H9 (cell line): ENCODE measurements at regions not wholly inside any gene's neighbourhood (a gene's known extent, or its start where the extent isn't known, plus 50 kb on each side); places are given as distances from the start of the nearest gene placed in this dataset.

Source experiments
- DNase-seq: peaks from one replicate; pipeline ENCODE4 v3.0.0-alpha.2; 2017
- H2AFZ ChIP-seq: one replicate; pipeline ENCODE4 v1.6.1; 2013; ENCODE audit warnings: mild to moderate bottlenecking, low read length, control low read depth, moderate library complexity
- H2AK5ac ChIP-seq: 2 replicates; pipeline ENCODE4 v1.6.1; 2013; ENCODE audit warnings: low read length, control low read depth, mixed read lengths; ENCODE audit not compliant: insufficient read length
- H2BK120ac ChIP-seq: one replicate; pipeline ENCODE4 v1.6.1; 2013; ENCODE audit warnings: low read depth, mild to moderate bottlenecking, low read length, control low read depth, inconsistent platforms; ENCODE audit not compliant: poor library complexity, severe bottlenecking
- H2BK12ac ChIP-seq: 2 replicates; pipeline ENCODE4 v1.6.1; 2013; ENCODE audit warnings: low read length, control low read depth, mixed read lengths, low read depth; ENCODE audit not compliant: insufficient read length
- H2BK15ac ChIP-seq: 2 replicates; pipeline ENCODE4 v1.6.1; 2013; ENCODE audit warnings: low read depth, low read length, control low read depth
- H2BK20ac ChIP-seq: one replicate; pipeline ENCODE4 v1.6.1; 2013; ENCODE audit warnings: low read depth, mild to moderate bottlenecking, low read length, control low read depth, inconsistent platforms; ENCODE audit not compliant: poor library complexity, severe bottlenecking
- H2BK5ac ChIP-seq: 2 replicates; pipeline ENCODE4 v1.6.1; 2013; ENCODE audit warnings: low read length, control low read depth, mixed read lengths; ENCODE audit not compliant: insufficient read length
- H3K14ac ChIP-seq: 2 replicates; pipeline ENCODE4 v1.6.1; 2013; ENCODE audit warnings: low read length, control low read depth; ENCODE audit not compliant: insufficient read depth
- H3K18ac ChIP-seq: 2 replicates; pipeline ENCODE4 v1.6.1; 2013; ENCODE audit warnings: low read depth, mild to moderate bottlenecking, mixed read lengths, low read length, control low read depth; ENCODE audit not compliant: insufficient read length
- H3K23ac ChIP-seq: 2 replicates; pipeline ENCODE4 v1.6.1; 2013; ENCODE audit warnings: low read length, control low read depth, mixed read lengths, low read depth; ENCODE audit not compliant: insufficient read length
- H3K23me2 ChIP-seq: 2 replicates; pipeline ENCODE4 v1.6.1; 2013; ENCODE audit warnings: low read depth, mild to moderate bottlenecking, mixed read lengths, low read length, control low read depth; ENCODE audit not compliant: insufficient read length, poor library complexity, severe bottlenecking
- H3K27ac ChIP-seq: 2 replicates; pipeline ENCODE4 v1.5.1; 2013; ENCODE audit warnings: low read length, control low read depth, mixed read lengths, low read depth; ENCODE audit not compliant: insufficient read length
- H3K27me3 ChIP-seq: 2 replicates; pipeline ENCODE4 v1.6.1; 2013; ENCODE audit warnings: low read length, control low read depth, inconsistent platforms; ENCODE audit not compliant: insufficient read depth
- H3K4ac ChIP-seq: 2 replicates; pipeline ENCODE4 v1.6.1; 2013; ENCODE audit warnings: low read depth, mild to moderate bottlenecking, control low read depth, inconsistent platforms, low read length, moderate library complexity
- H3K4me1 ChIP-seq: 2 replicates; pipeline ENCODE4 v1.6.1; 2013; ENCODE audit warnings: low read length, control low read depth, inconsistent platforms; ENCODE audit not compliant: insufficient read depth
- H3K4me2 ChIP-seq: 2 replicates; pipeline ENCODE4 v1.6.1; 2013; ENCODE audit warnings: low read length, control low read depth, mixed read lengths; ENCODE audit not compliant: insufficient read length, insufficient read depth
- H3K56ac ChIP-seq: 2 replicates; pipeline ENCODE4 v1.6.1; 2013; ENCODE audit warnings: low read depth, mild to moderate bottlenecking, mixed read lengths, low read length, control low read depth; ENCODE audit not compliant: insufficient read length
- H3K79me1 ChIP-seq: 2 replicates; pipeline ENCODE4 v1.6.1; 2013; ENCODE audit warnings: low read depth, mild to moderate bottlenecking, moderate library complexity, low read length, control low read depth, inconsistent platforms; ENCODE audit not compliant: insufficient read depth, poor library complexity, severe bottlenecking
- H3K79me2 ChIP-seq: 2 replicates; pipeline ENCODE4 v1.6.1; 2013; ENCODE audit warnings: low read length, control low read depth, inconsistent platforms; ENCODE audit not compliant: insufficient read depth
- H3K9ac ChIP-seq: 2 replicates; pipeline ENCODE4 v1.6.1; 2013; ENCODE audit warnings: low read length, control low read depth, mixed read lengths; ENCODE audit not compliant: insufficient read length; ENCODE audit errors: extremely low read depth
- H3K9me3 ChIP-seq: one replicate; pipeline ENCODE4 v1.6.1; 2013; ENCODE audit warnings: low read depth, low read length, inconsistent platforms; ENCODE audit not compliant: control insufficient read depth
- H3T11ph ChIP-seq: one replicate; pipeline ENCODE4 v1.6.1; 2013; ENCODE audit warnings: mild to moderate bottlenecking, low read length, control low read depth, inconsistent platforms
- H4K20me1 ChIP-seq: one replicate; pipeline ENCODE4 v1.6.1; 2013; ENCODE audit not compliant: control insufficient read depth, insufficient read length, insufficient read depth
- H4K5ac ChIP-seq: 2 replicates; pipeline ENCODE4 v1.6.1; 2013; ENCODE audit warnings: low read depth, mild to moderate bottlenecking, mixed read lengths, low read length, control low read depth; ENCODE audit not compliant: insufficient read length
- H4K8ac ChIP-seq: replicated peaks from 2 replicates; pipeline ENCODE4 v1.6.1; 2013; ENCODE audit warnings: low read length, control low read depth, mixed read lengths, low read depth; ENCODE audit not compliant: insufficient read length
- H4K91ac ChIP-seq: 2 replicates; pipeline ENCODE4 v1.6.1; 2013; ENCODE audit warnings: low read depth, mild to moderate bottlenecking, moderate library complexity, mixed read lengths, low read length, control low read depth; ENCODE audit not compliant: insufficient read length
- H3K27ac Mint-ChIP-seq, 3 experiments: 2 replicates in 2 of 3; 3 replicates in 1 of 3; pipeline ENCODE4 v1.8.0; 2020 to 2021; ENCODE audit warnings: mixed read lengths in 3 of 3, mild to moderate bottlenecking in 1 of 3, moderate library complexity in 1 of 3
- H3K27me3 Mint-ChIP-seq: 2 replicates; pipeline ENCODE4 v1.8.0; 2021; ENCODE audit warnings: low read depth, mild to moderate bottlenecking, moderate library complexity, mixed read lengths
- H3K36me3 Mint-ChIP-seq, 3 experiments: 2 replicates in 2 of 3; 3 replicates in 1 of 3; pipeline ENCODE4 v1.8.0; 2020 to 2021; ENCODE audit warnings: low read depth in 3 of 3, mixed read lengths in 3 of 3; ENCODE audit not compliant: insufficient read depth in 1 of 3
- H3K4me1 Mint-ChIP-seq, 2 experiments: 2 replicates each; pipeline ENCODE4 v1.8.0; 2020; ENCODE audit warnings: mixed read lengths in 2 of 2
- H3K4me3 Mint-ChIP-seq, 2 experiments: 2 replicates in 1 of 2; 3 replicates in 1 of 2; pipeline ENCODE4 v1.8.0; 2020 to 2021; ENCODE audit warnings: mild to moderate bottlenecking in 2 of 2, mixed read lengths in 2 of 2, moderate library complexity in 1 of 2
- H3K9me3 Mint-ChIP-seq, 2 experiments: 2 replicates in 1 of 2; 3 replicates in 1 of 2; pipeline ENCODE4 v1.8.0; 2020; ENCODE audit warnings: mild to moderate bottlenecking in 2 of 2, mixed read lengths in 2 of 2, moderate library complexity in 1 of 2
- CTCF ChIP-seq: fragments of 200-600 bp; sonication (generic); conservative IDR thresholded peaks from 3 replicates; pipeline ENCODE4 v1.8.0; 2021; ENCODE audit warnings: antibody characterized with exemption, mild to moderate bottlenecking
- WGBS: extraction: QIAGEN DNeasy Blood & Tissue Kit; methylation state at CpG from one replicate; pipeline ENCODE4 v1.1.7; 2013; ENCODE audit warnings: missing lambda C conversion rate, low lambda C conversion rate, mixed read lengths; ENCODE audit not compliant: insufficient read length; ENCODE audit errors: extremely low coverage; 5-methylcytosine and 5-hydroxymethylcytosine counted together

GRCh38 chr2:156958374-156958773 is 299.1 kb upstream of the GALNT5 start:
- peaks cover 17 to 18% of the 10 kb centered on the region in 2 experiments for H3K9me3 Mint-ChIP-seq
- Histone ChIP-seq H4K91ac (no peak overlapping the region), H3T11ph (no peak overlapping the region), H2BK5ac (no peak overlapping the region), H3K23me2 (no peaks in the 10 kb centered on the region), H2BK20ac (no peak overlapping the region), H4K20me1 (no peaks in the 10 kb centered on the region), H3K18ac (no peak overlapping the region), H3K9ac (no peak overlapping the region), H3K4ac (no peak overlapping the region), H3K4me1 (no peaks in the 10 kb centered on the region), H3K79me2 (no peaks in the 10 kb centered on the region), H2AFZ (no peak overlapping the region), H3K23ac (no peak overlapping the region), H2AK5ac (no peak overlapping the region), H2BK12ac (no peak overlapping the region), H3K56ac (no peak overlapping the region), H3K4me2 (no peak overlapping the region), H3K79me1 (no peaks in the 10 kb centered on the region), H4K8ac (no peak overlapping the region), H3K9me3 (peaks cover 16% of the 10 kb centered on the region), H3K27me3 (no peaks in the 10 kb centered on the region), H2BK120ac (no peak overlapping the region), H2BK15ac (no peak overlapping the region), H3K27ac (no peak overlapping the region), H4K5ac (no peak overlapping the region), H3K14ac (no peak overlapping the region)
- TF ChIP-seq CTCF, result no peak
- no peak for DNase-seq
- no peaks in the 10 kb centered on the region for H3K4me1 Mint-ChIP-seq
- no peak overlapping the region for H3K4me3 Mint-ChIP-seq
- WGBS, result no CpG with 5 or more reads among the region's 4 CpGs
- H3K27me3 Mint-ChIP-seq, result no peaks in the 10 kb centered on the region
- peaks cover 5 to 9% (median 7%) of the 10 kb centered on the region in 3 experiments; a peak in 5 of 7 replicates for H3K36me3 Mint-ChIP-seq
- H3K27ac Mint-ChIP-seq, result no peak overlapping the region
